Lower lobe of right lung (tissue), 2 donors: ENCODE measurements at regions not wholly inside any gene's neighbourhood (a gene's known extent, or its start where the extent isn't known, plus 50 kb on each side); places are given as distances from the start of the nearest gene placed in this dataset.

Source experiments
- ATAC-seq, 2 donors: fragments of 200-7000 bp; cut with Tn5 transposase; one replicate each; pipeline ENCODE4 v1.9.1; 2020 to 2022; ENCODE audit warnings: mild to moderate bottlenecking in 2 of 2, moderate library complexity in 2 of 2
- DNase-seq: peaks from one replicate; pipeline ENCODE4 v3.0.0-alpha.2; 2020
- H3K27ac ChIP-seq: fragments of 200-600 bp; one replicate; pipeline ENCODE4 v1.8.0; 2022
- H3K27me3 ChIP-seq: fragments of 200-600 bp; one replicate; pipeline ENCODE4 v1.8.0; 2022; ENCODE audit warnings: low read depth
- H3K36me3 ChIP-seq: fragments of 200-600 bp; one replicate; pipeline ENCODE4 v1.8.0; 2022; ENCODE audit warnings: mild to moderate bottlenecking
- H3K4me1 ChIP-seq: fragments of 200-600 bp; one replicate; pipeline ENCODE4 v1.8.0; 2022
- H3K4me3 ChIP-seq: fragments of 200-600 bp; one replicate; pipeline ENCODE4 v1.8.0; 2022; ENCODE audit warnings: mild to moderate bottlenecking
- H3K9me3 ChIP-seq: fragments of 200-600 bp; one replicate; pipeline ENCODE4 v1.8.0; 2022
- CTCF ChIP-seq: fragments of 200-600 bp; IDR thresholded peaks from one replicate; pipeline ENCODE4 v1.8.0; 2022; ENCODE audit warnings: antibody characterized with exemption, mild to moderate bottlenecking
- intact Hi-C: fragments of 100-400 bp; cut with DNase I; formaldehyde crosslinking; loops from one replicate; pipeline ENCODE4 v1.11.0; 2022
- donor health status: DM: no; HTN: yes; CAD: no; lungs with severe emphysema.

GRCh38 chr2:160934991-160935390 is 225.2 kb upstream of the TANK start:
- Histone ChIP-seq H3K36me3 (no peaks in the 10 kb centered on the region), H3K27ac (no peak overlapping the region), H3K4me3 (no peak overlapping the region), H3K4me1 (no peaks in the 10 kb centered on the region), H3K27me3 (no peaks in the 10 kb centered on the region), H3K9me3 (no peaks in the 10 kb centered on the region)
- intact Hi-C loops, result no loop called here
- no peak for TF ChIP-seq CTCF
- ATAC-seq (no peak), DNase-seq (no peak)

- Histone ChIP-seq H3K27me3 (no peaks in the 10 kb centered on the region), H3K4me1 (peaks cover 9% of the 10 kb centered on the region), H3K4me3 (no peak overlapping the region), H3K27ac (no peak overlapping the region), H3K9me3 (no peaks in the 10 kb centered on the region), H3K36me3 (no peaks in the 10 kb centered on the region)
- no peak for TF ChIP-seq CTCF
- ATAC-seq (no peak), DNase-seq (no peak)
- intact Hi-C loops, result no loop called here
Observed at GRCh38 chr2:160936044-160936806, 224.0 kb upstream of the TANK start.

GRCh38 chr2:160940271-160940670 is 220.0 kb upstream of the TANK start:
- intact Hi-C loops, result no loop called here
- H3K27ac ChIP-seq, result no peak overlapping the region
- H3K4me3 ChIP-seq, result no peak overlapping the region
- TF ChIP-seq CTCF, result no peak
- no peaks in the 10 kb centered on the region for H3K36me3 ChIP-seq
- ATAC-seq (no peak), DNase-seq (no peak)
- no peaks in the 10 kb centered on the region for H3K27me3 ChIP-seq
- no peaks in the 10 kb centered on the region for H3K9me3 ChIP-seq
- peaks cover 9% of the 10 kb centered on the region for H3K4me1 ChIP-seq

GRCh38 chr2:160940699-160941098 is 219.5 kb upstream of the TANK start:
- Histone ChIP-seq H3K4me3 (no peak overlapping the region), H3K4me1 (peaks cover 9% of the 10 kb centered on the region), H3K36me3 (no peaks in the 10 kb centered on the region), H3K9me3 (no peaks in the 10 kb centered on the region), H3K27ac (no peak overlapping the region), H3K27me3 (no peaks in the 10 kb centered on the region)
- DNase-seq (no peak), ATAC-seq (peak; percentile 49 to 84)
- no peak for TF ChIP-seq CTCF
- intact Hi-C loops, result no loop called here

GRCh38 chr2:160941290-160941846 is 218.9 kb upstream of the TANK start:
- DNase-seq (no peak), ATAC-seq (no peak)
- intact Hi-C loops, result no loop called here
- Histone ChIP-seq H3K36me3 (no peaks in the 10 kb centered on the region), H3K27me3 (no peaks in the 10 kb centered on the region), H3K4me3 (no peak overlapping the region), H3K27ac (no peak overlapping the region), H3K4me1 (peaks cover 9% of the 10 kb centered on the region), H3K9me3 (no peaks in the 10 kb centered on the region)
- TF ChIP-seq CTCF, result no peak
